22Rv1 (cell line): ENCODE measurements at regions not wholly inside any gene's neighbourhood (a gene's known extent, or its start where the extent isn't known, plus 50 kb on each side); places are given as distances from the start of the nearest gene placed in this dataset.

ENCODE experiments used
- CTCF ChIP-seq: fragments of 450-650 bp; IDR thresholded peaks from 2 replicates; pipeline ENCODE4 v1.5.1; 2017; ENCODE audit warnings: mild to moderate bottlenecking
- ZFX ChIP-seq: fragments of 450-650 bp; IDR thresholded peaks from 2 replicates; pipeline ENCODE4 v1.6.1; 2017; ENCODE audit warnings: antibody characterized with exemption, borderline replicate concordance

- TF ChIP-seq CTCF, result no peak
- no peak for TF ChIP-seq ZFX
These were observed 712.2 kb downstream of the ETS1 start for GRCh38 chr11:127875131-127875530.
